Mesothelial cell of epicardium (in vitro differentiated cells): ENCODE measurements at regions not wholly inside any gene's neighbourhood (a gene's known extent, or its start where the extent isn't known, plus 50 kb on each side); places are given as distances from the start of the nearest gene placed in this dataset.

Source experiments
- DNase-seq, 2 experiments: peaks; one replicate each; pipeline ENCODE4 v3.0.0; 2021; ENCODE audit warnings: low spot score in 2 of 2; ENCODE audit not compliant: unreplicated experiment in 2 of 2
- H3K27ac Mint-ChIP-seq: 2 replicates; pipeline ENCODE4 v1.8.0; 2021; ENCODE audit warnings: mixed read lengths
- H3K27me3 Mint-ChIP-seq: 2 replicates; pipeline ENCODE4 v1.8.0; 2021; ENCODE audit warnings: low read depth, mixed read lengths
- H3K36me3 Mint-ChIP-seq: 2 replicates; pipeline ENCODE4 v1.8.0; 2021; ENCODE audit warnings: mixed read lengths
- H3K4me1 Mint-ChIP-seq: 2 replicates; pipeline ENCODE4 v1.8.0; 2021; ENCODE audit warnings: mixed read lengths
- H3K4me3 Mint-ChIP-seq: 2 replicates; pipeline ENCODE4 v1.8.0; 2021; ENCODE audit warnings: mild to moderate bottlenecking, moderate library complexity, mixed read lengths
- H3K9me3 Mint-ChIP-seq: 2 replicates; pipeline ENCODE4 v1.8.0; 2021; ENCODE audit warnings: mixed read lengths
- TF ChIP-seq, protein P1 (sequence below): fragments of 200-600 bp; sonication (generic); IDR thresholded peaks from one replicate; pipeline ENCODE4 v1.5.0; 2021; ENCODE audit warnings: antibody characterized with exemption; ENCODE audit not compliant: unreplicated experiment

DNA sequence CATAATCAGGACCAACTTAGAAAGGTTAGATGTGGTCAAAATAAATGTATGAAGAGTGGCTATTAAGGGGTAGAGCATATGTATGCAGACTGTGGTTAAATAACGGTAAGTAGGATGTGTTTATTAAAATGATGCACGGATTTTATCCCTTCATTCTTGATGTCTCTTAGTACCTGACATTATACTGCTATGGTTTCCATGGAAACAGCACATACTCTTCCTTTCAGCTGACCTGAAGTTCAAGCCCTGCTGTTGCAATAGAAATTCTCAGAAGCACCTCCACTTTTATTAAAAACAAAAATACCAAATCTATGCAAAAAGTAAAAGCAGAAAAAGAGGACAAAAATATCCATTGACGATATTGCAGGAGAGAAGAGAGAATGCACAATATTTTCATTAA lies 381.4 kb downstream of the RWDD3 start:
- Mint-ChIP-seq H3K4me1 (no peaks in the 10 kb centered on the region), H3K9me3 (no peaks in the 10 kb centered on the region), H3K27ac (no peak overlapping the region), H3K4me3 (no peak overlapping the region), H3K27me3 (peaks cover 5% of the 10 kb centered on the region), H3K36me3 (no peaks in the 10 kb centered on the region)
- TF ChIP-seq, protein P1, sequence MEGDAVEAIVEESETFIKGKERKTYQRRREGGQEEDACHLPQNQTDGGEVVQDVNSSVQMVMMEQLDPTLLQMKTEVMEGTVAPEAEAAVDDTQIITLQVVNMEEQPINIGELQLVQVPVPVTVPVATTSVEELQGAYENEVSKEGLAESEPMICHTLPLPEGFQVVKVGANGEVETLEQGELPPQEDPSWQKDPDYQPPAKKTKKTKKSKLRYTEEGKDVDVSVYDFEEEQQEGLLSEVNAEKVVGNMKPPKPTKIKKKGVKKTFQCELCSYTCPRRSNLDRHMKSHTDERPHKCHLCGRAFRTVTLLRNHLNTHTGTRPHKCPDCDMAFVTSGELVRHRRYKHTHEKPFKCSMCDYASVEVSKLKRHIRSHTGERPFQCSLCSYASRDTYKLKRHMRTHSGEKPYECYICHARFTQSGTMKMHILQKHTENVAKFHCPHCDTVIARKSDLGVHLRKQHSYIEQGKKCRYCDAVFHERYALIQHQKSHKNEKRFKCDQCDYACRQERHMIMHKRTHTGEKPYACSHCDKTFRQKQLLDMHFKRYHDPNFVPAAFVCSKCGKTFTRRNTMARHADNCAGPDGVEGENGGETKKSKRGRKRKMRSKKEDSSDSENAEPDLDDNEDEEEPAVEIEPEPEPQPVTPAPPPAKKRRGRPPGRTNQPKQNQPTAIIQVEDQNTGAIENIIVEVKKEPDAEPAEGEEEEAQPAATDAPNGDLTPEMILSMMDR, result no peak
- DNase-seq, result no peak

DNA sequence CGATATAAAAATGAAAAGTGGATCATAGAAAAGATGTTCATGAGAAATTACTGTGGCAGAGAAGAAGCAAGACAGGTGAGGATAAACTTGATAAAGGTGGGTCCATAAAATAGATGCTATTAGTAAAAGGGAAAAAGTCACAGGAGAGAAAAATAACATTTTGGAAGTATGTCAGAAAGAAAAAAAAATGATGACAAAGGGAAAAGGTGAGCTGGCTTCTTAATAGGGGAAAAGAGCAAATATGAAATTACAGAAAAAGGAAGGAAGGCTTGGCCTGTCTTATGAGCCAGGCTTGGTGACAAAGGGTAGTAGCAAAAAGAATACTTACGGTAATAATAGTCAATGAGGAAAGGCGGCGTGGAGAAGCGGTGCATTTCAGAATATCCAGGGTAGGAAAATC lies 386.1 kb downstream of the RWDD3 start:
- TF ChIP-seq, protein P1, result no peak
- H3K27ac Mint-ChIP-seq, result no peak overlapping the region
- no peak for DNase-seq
- H3K27me3 Mint-ChIP-seq, result peaks cover 6% of the 10 kb centered on the region
- no peaks in the 10 kb centered on the region for H3K4me1 Mint-ChIP-seq
- no peak overlapping the region for H3K4me3 Mint-ChIP-seq
- no peaks in the 10 kb centered on the region for H3K36me3 Mint-ChIP-seq
- H3K9me3 Mint-ChIP-seq, result no peaks in the 10 kb centered on the region

DNA sequence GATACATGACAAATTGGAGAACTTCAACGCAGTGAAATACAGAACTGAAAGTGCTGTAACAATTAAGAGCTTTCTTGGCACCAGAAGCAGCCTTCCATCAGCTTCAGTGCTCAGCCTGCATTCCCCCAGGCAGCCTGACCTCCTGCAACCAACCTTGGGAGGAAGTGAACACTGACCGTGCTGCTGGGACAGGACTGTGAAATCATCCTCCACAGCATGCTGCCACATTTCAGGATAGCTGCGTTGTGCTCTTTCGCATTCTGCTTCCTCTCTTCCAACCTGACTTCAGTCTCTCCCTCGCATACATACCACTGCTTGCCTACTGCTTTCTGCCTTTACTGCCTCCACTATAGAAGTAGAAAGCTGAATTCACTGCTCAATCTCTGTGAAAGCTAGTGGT lies 388.6 kb downstream of the RWDD3 start:
- TF ChIP-seq, protein P1, result no peak
- peaks cover 6% of the 10 kb centered on the region for H3K27me3 Mint-ChIP-seq
- peaks cover 2% of the 10 kb centered on the region for H3K9me3 Mint-ChIP-seq
- H3K36me3 Mint-ChIP-seq, result no peaks in the 10 kb centered on the region
- DNase-seq, result no peak
- no peaks in the 10 kb centered on the region for H3K4me1 Mint-ChIP-seq
- no peak overlapping the region for H3K4me3 Mint-ChIP-seq
- H3K27ac Mint-ChIP-seq, result no peak overlapping the region

DNA sequence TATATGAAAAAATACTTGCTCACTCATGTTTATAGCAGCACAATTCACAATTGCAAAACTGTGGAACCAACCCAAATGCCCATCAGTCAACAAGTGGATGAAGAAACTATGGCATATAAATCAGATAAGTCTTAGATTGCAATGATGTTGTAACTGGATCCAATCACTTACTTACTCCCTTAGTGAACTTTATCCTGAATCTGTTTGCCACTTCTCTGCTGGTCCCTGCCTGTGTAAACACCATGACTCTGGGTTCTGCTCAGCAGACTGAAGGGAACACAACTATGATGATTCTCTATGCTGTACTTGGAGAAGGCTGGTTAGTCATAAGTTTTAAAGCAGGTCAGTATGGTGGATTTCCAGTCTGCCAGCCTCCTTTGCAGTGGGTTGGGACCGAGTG lies 391.2 kb downstream of the RWDD3 start:
- Mint-ChIP-seq H3K27ac (no peak overlapping the region), H3K9me3 (peaks cover 8% of the 10 kb centered on the region), H3K4me3 (no peak overlapping the region), H3K27me3 (peaks cover 6% of the 10 kb centered on the region), H3K4me1 (no peaks in the 10 kb centered on the region), H3K36me3 (no peaks in the 10 kb centered on the region)
- DNase-seq, result no peak
- TF ChIP-seq, protein P1, result no peak

DNA sequence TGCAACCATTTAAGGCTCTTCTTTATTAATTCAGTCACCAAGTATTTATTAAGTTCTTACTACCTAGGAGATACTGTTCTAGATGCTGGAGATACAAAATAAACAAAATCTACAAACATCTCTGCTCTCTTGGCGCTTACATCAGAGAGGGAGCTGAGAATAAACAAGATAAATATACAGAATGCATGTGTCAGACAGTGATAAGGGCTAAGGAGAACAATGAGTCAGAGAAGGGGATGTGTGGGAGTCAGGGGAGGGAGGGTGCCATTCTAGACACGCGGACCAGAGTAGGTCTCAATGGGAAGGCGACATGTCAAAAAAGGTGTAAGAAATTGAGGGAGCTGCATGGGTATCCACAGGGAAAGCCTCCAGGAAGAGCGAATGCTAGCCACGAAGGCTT lies 393.2 kb downstream of the RWDD3 start:
- H3K4me3 Mint-ChIP-seq, result no peak overlapping the region
- H3K36me3 Mint-ChIP-seq, result no peaks in the 10 kb centered on the region
- peaks cover 5% of the 10 kb centered on the region for H3K27me3 Mint-ChIP-seq

More for the DNA sequence above, 393.2 kb downstream of the RWDD3 start:
- TF ChIP-seq, protein P1, result no peak
- H3K27ac Mint-ChIP-seq, result no peak overlapping the region
- peaks cover 8% of the 10 kb centered on the region for H3K9me3 Mint-ChIP-seq
- no peaks in the 10 kb centered on the region for H3K4me1 Mint-ChIP-seq
- DNase-seq, result no peak
